ENCODE measurements at regions not wholly inside any gene's neighbourhood (a gene's known extent, or its start where the extent isn't known, plus 50 kb on each side); places are given as distances from the start of the nearest gene placed in this dataset.

- no peak for DNase-seq (ENCODE audit: low read depth)
Observed at GRCh38 chr1:114314098-114314497, 160.4 kb upstream of the SYT6 start.

- DNase-seq (ENCODE audit: low read depth): peak; percentile 93
Observed at GRCh38 chr1:114310695-114311271, 157.1 kb upstream of the SYT6 start.

GRCh38 chr1:114302821-114303220, 149.2 kb upstream of the SYT6 start:
- no peak for DNase-seq (ENCODE audit: low read depth)

DNA sequence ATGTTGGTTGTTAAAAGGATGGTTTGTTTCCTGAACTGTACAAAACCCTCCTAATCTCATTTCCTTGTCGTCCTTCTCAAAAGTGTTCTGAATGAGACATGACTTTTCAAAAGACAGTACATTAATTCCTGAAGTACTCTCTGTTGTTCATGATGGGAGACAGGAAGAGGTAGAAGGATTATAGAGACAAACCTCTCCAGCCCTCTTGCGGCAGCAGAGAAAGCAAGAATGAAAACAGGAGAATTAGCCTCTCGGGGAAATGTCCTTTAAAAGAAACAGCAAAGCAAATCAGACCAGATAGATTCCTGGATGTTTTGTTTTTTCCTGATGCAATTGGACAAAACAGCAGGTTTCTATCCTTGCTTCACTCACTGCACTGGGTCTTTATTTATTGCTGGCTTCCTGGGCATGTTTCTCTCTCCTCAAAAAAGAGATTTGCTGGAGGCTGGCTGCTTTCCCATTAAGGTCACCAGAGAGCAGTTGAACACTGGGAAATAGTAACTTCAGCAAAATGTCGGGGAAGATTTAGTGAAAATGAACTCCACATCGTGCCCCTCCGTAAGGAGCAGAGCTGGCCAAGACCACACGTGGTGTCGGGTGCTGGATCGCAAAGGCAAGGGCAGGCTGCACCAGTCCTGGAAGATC, 145.8 kb upstream of the SYT6 start:
- DNase-seq (ENCODE audit: low read depth): no peak

DNA sequence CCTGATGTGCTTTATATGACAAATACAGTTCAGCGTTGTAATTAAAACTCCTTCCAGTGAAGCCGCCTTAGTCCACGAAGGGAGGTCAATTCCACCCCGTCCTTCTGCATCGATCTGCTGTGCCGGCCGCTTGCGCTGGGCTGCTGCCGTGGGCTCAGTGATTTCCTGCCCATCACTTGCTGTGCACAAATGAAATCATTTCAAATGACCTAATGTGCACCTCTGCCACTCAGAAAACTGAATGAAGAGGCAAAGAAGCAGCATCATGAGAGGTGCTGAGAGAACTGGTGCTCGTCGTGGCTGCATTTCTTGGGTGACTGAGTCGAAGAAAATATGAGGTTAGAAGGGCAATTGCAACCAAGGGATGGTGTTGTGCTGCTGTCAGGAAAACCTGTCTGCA, 144.3 kb upstream of the SYT6 start:
- DNase-seq (ENCODE audit: low read depth): no peak

- DNase-seq (ENCODE audit: low read depth): no peak
Observed at GRCh38 chr1:114296413-114296812, 142.7 kb upstream of the SYT6 start.

DNA sequence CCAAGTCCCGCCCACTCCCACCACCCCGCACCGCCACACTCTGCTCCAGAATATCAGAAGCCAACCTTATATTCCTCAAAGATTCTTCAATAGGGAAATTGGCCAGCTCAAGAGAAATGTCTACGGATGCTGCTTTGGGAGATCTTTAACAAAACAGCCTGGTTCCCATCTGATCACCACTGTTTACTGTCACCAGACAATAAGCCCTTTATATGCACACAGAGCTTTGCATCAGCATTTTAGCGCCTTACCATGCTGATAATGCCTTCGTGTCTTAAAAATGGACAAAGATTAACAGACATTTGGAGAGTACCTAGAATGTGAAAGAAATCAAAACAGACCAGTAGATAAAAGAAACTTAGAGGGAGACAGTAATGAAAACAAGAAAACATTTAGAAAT, 141.7 kb upstream of the SYT6 start:
- DNase-seq (ENCODE audit: low read depth): no peak

DNA sequence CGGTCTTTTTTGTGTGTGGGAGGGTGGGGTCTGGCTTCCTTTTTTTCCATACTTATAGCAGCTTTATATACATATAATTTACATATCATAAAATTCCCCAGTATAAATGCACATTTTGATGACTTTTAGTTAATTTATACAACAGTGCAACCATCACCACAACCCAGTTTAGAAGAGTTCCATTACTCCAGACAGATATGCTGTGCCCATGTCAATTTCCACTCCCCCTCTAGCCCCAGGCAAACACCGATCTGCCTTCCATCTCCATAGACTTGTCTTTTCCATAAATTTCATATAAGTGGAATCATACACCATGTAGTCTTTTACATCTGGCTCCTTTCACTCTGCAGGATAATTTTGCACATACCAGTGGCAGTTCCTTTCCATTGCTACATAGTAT, 139.2 kb upstream of the SYT6 start:
- DNase-seq (ENCODE audit: low read depth): no peak

DNA sequence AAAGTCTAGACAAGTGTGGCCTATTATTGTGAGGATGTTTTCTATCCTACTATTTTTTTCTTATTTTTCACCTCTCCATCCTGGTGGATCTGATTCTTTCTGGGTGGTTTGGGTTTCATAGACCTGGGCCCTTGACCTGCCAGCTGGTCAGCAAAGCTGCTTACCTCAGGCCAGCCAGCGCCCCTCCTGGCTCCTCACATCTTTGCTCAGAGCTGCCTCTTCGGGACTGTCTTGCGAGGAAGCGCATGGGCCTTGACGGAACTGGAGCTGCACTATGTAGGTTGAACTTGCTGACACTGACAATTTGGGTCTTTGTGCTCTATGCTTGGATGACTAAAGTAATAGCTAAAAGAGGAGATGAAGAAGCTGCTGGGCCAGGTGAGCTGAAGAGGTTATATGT, 138.5 kb upstream of the SYT6 start:
- DNase-seq (ENCODE audit: low read depth): no peak

GRCh38 chr1:114290776-114291175, 137.1 kb upstream of the SYT6 start:
- DNase-seq (ENCODE audit: low read depth): no peak

- no peak for DNase-seq (ENCODE audit: low read depth)
Observed at GRCh38 chr1:114290341-114290740, 136.7 kb upstream of the SYT6 start.

DNA sequence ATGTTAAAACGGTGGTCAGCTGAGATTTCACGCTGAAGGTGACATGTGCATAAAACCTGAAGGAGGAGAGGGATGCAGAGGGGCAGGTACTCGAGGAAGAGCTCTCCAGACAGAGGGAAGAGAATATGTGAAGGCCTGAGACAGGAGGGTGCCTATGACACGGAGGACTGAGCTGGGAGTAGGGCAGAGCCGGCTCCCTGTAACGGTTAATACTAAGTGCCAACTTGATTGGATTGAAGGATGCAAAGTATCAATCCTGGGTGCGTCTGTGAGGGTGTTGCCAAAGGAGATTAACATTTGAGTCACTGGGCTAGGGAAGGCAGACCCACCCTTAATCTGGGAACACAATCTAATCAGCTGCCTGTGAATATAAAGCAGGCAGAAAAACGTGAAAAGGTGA, 136.2 kb upstream of the SYT6 start:
- no peak for DNase-seq (ENCODE audit: low read depth)

GRCh38 chr1:114289306-114289705, 135.6 kb upstream of the SYT6 start:
- no peak for DNase-seq (ENCODE audit: low read depth)

DNA sequence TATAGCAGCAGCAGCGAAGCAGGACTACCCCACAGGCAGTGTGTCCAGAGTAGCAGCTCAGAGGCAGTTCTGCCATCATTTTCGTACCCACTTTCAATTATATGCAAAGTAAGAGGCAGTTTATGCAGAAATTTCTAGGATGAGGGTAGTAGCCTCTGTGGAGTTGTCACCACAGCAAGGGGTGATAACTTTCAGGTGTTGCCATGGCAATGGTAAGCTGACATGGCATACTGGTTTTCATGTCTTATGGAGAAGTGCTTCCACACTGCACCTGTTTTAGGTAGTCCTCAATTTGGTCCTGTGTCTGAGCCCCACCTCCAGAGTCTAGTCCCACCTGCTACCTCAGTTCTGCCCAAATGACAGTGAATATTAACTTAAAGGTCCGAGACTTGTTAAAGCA, 133.3 kb upstream of the SYT6 start:
- no peak for DNase-seq (ENCODE audit: low read depth)

GRCh38 chr1:114286179-114286578, 132.5 kb upstream of the SYT6 start:
- peak; percentile 5 for DNase-seq (ENCODE audit: low read depth)

- peak; percentile 37 for DNase-seq (ENCODE audit: low read depth)
Observed at GRCh38 chr1:114282751-114283403, 129.2 kb upstream of the SYT6 start.

- DNase-seq (ENCODE audit: low read depth): no peak
Observed at GRCh38 chr1:114278911-114279310, 125.2 kb upstream of the SYT6 start.

GRCh38 chr1:114278430-114278829, 124.8 kb upstream of the SYT6 start:
- DNase-seq (ENCODE audit: low read depth): no peak

GRCh38 chr1:114274621-114275317, 121.1 kb upstream of the SYT6 start:
- DNase-seq (ENCODE audit: low read depth): no peak

GRCh38 chr1:114272593-114272992, 118.9 kb upstream of the SYT6 start:
- DNase-seq (ENCODE audit: low read depth): no peak

- no peak for DNase-seq (ENCODE audit: low read depth)
Observed at GRCh38 chr1:114270718-114271117, 117.0 kb upstream of the SYT6 start.

DNA sequence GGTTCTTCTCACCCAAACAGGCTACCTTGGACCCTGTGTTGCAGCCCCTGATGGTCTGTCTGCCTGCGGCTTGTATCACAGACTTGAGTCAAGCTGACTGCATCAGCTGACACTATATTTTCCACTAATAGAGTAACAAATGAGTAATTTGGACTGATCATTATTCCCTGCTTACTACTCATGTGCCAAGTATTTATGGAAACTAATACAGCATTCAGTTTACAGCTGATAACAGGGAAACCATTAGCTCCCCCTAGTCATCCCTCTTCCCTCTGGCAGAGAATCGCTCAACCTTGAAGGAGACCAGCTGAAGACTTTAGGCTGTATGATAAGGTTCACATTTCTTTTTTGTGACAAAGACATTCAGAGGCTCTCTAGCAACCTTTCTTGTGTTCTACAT, 116.6 kb upstream of the SYT6 start:
- DNase-seq (ENCODE audit: low read depth): no peak

GRCh38 chr1:114269539-114269938, 115.9 kb upstream of the SYT6 start:
- DNase-seq (ENCODE audit: low read depth): no peak
